Effector memory CD8-positive, alpha-beta T cell (primary cell): ENCODE measurements at regions not wholly inside any gene's neighbourhood (a gene's known extent, or its start where the extent isn't known, plus 50 kb on each side); places are given as distances from the start of the nearest gene placed in this dataset.

ENCODE experiments used
- ATAC-seq: fragments of 150-1000 bp; cut with Tn5 transposase; replicated peaks from 2 replicates; pipeline ENCODE4 v1.10.0; 2021; ENCODE audit warnings: mild to moderate bottlenecking, moderate library complexity
- DNase-seq, 3 experiments: peaks; one replicate each; pipeline ENCODE4 v3.0.0; 2021
- H3K27ac Mint-ChIP-seq, 2 donors: one replicate each; pipeline ENCODE4 v1.8.0; 2022; ENCODE audit warnings: mild to moderate bottlenecking in 2 of 2, mixed read lengths in 2 of 2, moderate library complexity in 2 of 2
- H3K27me3 Mint-ChIP-seq, 2 donors: one replicate each; pipeline ENCODE4 v1.8.0; 2022; ENCODE audit warnings: mixed read lengths in 2 of 2
- H3K36me3 Mint-ChIP-seq: one replicate; pipeline ENCODE4 v1.8.0; 2022; ENCODE audit warnings: mild to moderate bottlenecking, moderate library complexity, mixed read lengths; ENCODE audit not compliant: insufficient read depth
- H3K4me1 Mint-ChIP-seq, 2 donors: one replicate each; pipeline ENCODE4 v1.8.0; 2022; ENCODE audit warnings: low read depth in 2 of 2, mixed read lengths in 2 of 2
- H3K4me3 Mint-ChIP-seq, 2 donors: one replicate each; pipeline ENCODE4 v1.8.0; 2022; ENCODE audit warnings: mild to moderate bottlenecking in 2 of 2, mixed read lengths in 2 of 2, moderate library complexity in 2 of 2
- H3K9me3 Mint-ChIP-seq, 2 donors: one replicate each; pipeline ENCODE4 v1.8.0; 2022; ENCODE audit warnings: mixed read lengths in 2 of 2

DNA sequence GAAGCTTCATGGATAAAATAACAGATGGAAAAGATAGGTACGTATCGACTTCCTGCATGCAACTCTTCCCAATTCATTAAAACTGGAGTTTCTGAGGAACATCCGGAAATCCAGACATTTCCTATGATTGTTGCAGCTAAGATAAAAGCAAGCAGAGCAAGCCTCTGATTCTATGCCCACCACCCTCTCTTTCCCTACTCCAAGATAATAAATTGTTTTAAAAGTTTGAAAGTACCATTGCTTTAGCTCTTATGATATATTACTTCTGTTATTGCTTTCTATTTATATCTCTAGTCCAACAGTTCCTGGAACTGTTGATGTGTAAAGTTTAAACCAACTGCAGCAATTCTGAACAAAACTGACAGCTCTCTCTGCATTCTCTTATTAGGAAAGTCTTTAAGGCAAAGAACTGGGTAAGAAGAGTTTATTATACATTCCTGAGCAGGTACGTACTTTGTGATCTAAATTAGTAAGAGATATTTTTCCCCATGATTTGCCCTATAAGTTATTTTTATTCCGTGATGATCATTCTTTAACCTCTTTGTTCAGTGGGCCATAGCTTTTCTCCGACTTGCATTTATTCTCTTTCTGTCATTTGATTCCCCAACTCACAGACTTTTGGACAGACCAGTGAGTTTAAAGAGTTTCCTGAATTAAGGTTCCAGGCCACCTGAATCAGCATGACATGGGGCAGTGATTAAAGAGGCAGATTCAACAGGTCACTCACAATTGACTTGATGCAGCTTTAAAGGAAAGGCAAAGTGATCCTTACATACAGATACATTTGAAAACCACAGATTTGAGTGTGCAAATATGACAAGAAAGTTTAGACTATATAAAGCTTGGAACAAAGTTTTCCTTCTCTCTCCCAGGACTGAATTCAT, 94.2 kb upstream of the THRB start:
- no peaks in the 10 kb centered on the region for H3K27me3 Mint-ChIP-seq
- no peak overlapping the region for H3K4me3 Mint-ChIP-seq
- peaks cover 6 to 10% of the 10 kb centered on the region in 2 donors for H3K9me3 Mint-ChIP-seq
- H3K36me3 Mint-ChIP-seq = no peaks in the 10 kb centered on the region
- ATAC-seq = no peak
- no peak overlapping the region for H3K27ac Mint-ChIP-seq
- no peaks in the 10 kb centered on the region for H3K4me1 Mint-ChIP-seq
- no peak for DNase-seq

DNA sequence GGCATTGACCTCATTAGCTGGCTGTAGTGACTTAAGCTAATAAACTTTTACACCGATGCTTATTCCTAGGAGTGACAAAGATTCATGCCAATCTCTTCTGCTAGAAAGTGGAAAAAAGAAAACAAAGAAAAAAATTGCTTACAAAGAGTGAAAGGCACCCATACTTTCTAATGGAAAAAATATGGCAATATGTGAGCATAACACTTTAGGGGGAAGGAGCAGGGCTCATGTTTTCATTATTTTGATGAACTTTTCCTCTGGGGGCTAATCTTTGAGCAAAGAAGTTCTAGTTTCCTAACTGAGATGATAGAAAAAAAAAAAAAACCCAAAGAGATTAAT, 94.8 kb upstream of the THRB start:
- Mint-ChIP-seq H3K4me3 (no peak overlapping the region), H3K9me3 (peaks cover 6 to 10% of the 10 kb centered on the region in 2 donors), H3K27ac (no peak overlapping the region), H3K36me3 (no peaks in the 10 kb centered on the region), H3K27me3 (no peaks in the 10 kb centered on the region), H3K4me1 (no peaks in the 10 kb centered on the region)
- DNase-seq (no peak), ATAC-seq (no peak)

- H3K27ac Mint-ChIP-seq = no peak overlapping the region
- H3K4me3 Mint-ChIP-seq = no peak overlapping the region
- no peaks in the 10 kb centered on the region for H3K27me3 Mint-ChIP-seq
- DNase-seq (no peak), ATAC-seq (no peak)
- peaks cover 6 to 10% of the 10 kb centered on the region in 2 donors for H3K9me3 Mint-ChIP-seq
- H3K36me3 Mint-ChIP-seq = no peaks in the 10 kb centered on the region
- H3K4me1 Mint-ChIP-seq = no peaks in the 10 kb centered on the region
Measured at GRCh38 chr3:24589931-24590880, 95.6 kb upstream of the THRB start.

- ATAC-seq = no peak
- no peak for DNase-seq
- Mint-ChIP-seq H3K36me3 (no peaks in the 10 kb centered on the region), H3K4me1 (no peaks in the 10 kb centered on the region), H3K4me3 (no peak overlapping the region), H3K27ac (no peak overlapping the region), H3K27me3 (no peaks in the 10 kb centered on the region), H3K9me3 (peaks cover 6 to 10% of the 10 kb centered on the region in 2 donors)
Measured at GRCh38 chr3:24591191-24591590, 96.5 kb upstream of the THRB start.

DNA sequence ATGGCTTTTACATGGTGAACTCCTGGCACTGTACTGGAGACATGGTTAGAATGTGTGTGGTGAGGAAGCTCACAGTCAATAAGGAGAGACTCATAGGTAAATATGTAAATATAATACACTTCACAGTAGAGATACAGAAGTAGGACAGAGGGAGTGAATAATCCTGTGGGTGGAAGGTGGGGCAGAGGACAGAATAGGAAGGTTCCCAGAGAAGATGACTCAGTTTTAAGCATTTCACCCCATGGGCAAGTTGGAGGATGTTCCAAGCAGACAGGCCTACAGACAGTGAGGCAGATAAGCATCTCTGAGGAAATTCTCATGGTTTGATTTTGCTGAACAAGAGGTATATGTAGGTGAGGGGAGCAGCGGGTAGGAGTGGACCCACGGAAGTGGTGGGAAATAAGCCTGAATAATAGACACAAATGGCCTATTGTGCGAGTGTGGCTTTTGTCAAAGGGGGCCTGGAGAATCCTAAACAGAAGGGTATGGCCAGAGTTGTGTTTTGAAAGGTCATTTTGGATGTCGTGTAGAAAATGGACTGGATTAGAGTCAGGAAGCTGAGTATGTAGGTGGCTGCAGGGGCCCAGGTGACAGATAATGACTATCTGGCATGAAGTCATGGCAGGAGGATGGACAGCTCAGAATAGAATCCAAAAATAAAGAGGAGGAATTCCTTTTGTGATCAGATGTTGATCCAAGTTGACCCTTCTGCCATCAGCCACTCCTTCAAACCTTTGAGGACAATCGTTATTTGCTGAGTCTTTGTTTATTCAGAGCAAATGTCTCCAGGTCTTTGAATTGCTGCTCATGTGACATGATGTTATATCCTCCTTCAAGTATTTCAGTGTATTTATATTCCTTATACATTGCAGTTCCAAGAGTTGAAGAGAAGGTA, 97.3 kb upstream of the THRB start:
- no peaks in the 10 kb centered on the region for H3K27me3 Mint-ChIP-seq
- peaks cover 6 to 10% of the 10 kb centered on the region in 2 donors for H3K9me3 Mint-ChIP-seq
- H3K36me3 Mint-ChIP-seq = no peaks in the 10 kb centered on the region
- no peak overlapping the region for H3K4me3 Mint-ChIP-seq
- no peaks in the 10 kb centered on the region for H3K4me1 Mint-ChIP-seq
- ATAC-seq (no peak), DNase-seq (no peak)
- H3K27ac Mint-ChIP-seq = no peak overlapping the region

DNA sequence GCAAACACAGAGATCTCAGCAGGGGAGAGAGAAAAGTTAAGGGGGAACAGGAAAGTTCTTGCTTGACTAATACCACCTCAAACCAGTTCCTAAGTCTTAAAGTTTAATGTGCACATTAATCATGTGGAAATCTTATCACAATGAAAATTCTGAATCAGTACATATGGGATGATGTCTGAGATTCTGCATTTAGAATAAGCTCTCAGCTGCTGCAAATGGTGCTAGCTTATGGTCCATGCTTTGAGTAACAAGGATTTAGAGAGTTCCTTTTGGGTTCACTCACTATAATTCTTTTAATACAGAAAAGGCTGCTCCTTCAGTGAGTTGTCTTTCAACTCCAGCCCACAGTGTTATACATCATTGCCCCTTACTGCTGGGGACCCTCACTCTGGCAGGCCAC, 99.5 kb upstream of the THRB start:
- peaks cover 7 to 10% of the 10 kb centered on the region in 2 donors for H3K9me3 Mint-ChIP-seq
- no peak for ATAC-seq
- H3K27ac Mint-ChIP-seq = no peak overlapping the region
- H3K4me3 Mint-ChIP-seq = no peak overlapping the region
- no peaks in the 10 kb centered on the region for H3K27me3 Mint-ChIP-seq
- H3K36me3 Mint-ChIP-seq = no peaks in the 10 kb centered on the region
- no peak for DNase-seq
- no peaks in the 10 kb centered on the region for H3K4me1 Mint-ChIP-seq

- no peaks in the 10 kb centered on the region for H3K36me3 Mint-ChIP-seq
- H3K4me1 Mint-ChIP-seq = no peaks in the 10 kb centered on the region
- no peak for DNase-seq
- ATAC-seq = no peak
- no peaks in the 10 kb centered on the region for H3K27me3 Mint-ChIP-seq
- H3K27ac Mint-ChIP-seq = no peak overlapping the region
- no peak overlapping the region for H3K4me3 Mint-ChIP-seq
- H3K9me3 Mint-ChIP-seq = peaks cover 7 to 10% of the 10 kb centered on the region in 2 donors
Measured at GRCh38 chr3:24595796-24596195, 101.1 kb upstream of the THRB start.

GRCh38 chr3:24596626-24597025, 102.0 kb upstream of the THRB start:
- Mint-ChIP-seq H3K27ac (no peak overlapping the region), H3K4me3 (no peak overlapping the region), H3K36me3 (no peaks in the 10 kb centered on the region), H3K4me1 (no peaks in the 10 kb centered on the region), H3K27me3 (no peaks in the 10 kb centered on the region), H3K9me3 (peaks cover 5 to 6% of the 10 kb centered on the region in 2 donors)
- ATAC-seq (no peak), DNase-seq (no peak)

DNA sequence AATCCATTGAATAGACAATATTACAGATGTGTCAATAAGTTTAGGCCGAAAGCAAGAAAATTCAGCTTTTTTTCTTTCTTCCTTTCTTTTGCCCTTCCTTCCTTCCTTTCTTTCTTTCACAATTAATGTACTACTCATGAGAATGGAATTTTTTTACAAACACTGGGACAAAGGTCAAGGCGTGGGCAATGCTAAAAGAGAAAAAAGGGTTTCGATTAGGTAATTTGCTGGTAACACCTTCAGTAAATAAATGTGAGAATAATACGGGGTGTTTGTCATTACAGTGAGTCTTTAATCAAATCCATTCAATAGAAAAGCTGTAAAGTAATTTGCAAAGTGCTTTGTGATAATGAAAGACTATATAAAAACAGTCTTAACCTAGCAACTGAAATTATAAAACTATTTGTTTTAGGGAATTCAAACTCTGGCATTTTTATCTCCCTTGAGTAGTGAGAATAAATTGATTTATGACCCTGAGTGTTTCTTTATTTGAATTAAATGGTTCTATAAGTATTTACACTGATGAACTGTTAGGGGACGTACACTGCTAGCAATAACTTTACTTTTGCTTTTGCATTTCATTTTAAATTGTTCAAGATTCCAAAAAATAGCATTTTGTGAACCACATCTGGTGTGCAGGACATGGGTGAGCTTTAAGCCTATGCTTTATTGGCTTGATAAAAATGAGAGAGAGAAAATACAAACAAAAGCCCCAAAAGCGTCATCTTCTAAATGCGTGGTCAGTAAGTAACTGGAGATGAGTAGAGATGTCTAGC, 104.2 kb upstream of the THRB start:
- H3K27me3 Mint-ChIP-seq = no peaks in the 10 kb centered on the region
- no peak overlapping the region for H3K27ac Mint-ChIP-seq
- no peak overlapping the region for H3K4me3 Mint-ChIP-seq
- H3K36me3 Mint-ChIP-seq = no peaks in the 10 kb centered on the region
- H3K4me1 Mint-ChIP-seq = no peaks in the 10 kb centered on the region
- H3K9me3 Mint-ChIP-seq = peaks cover 0 to 2% of the 10 kb centered on the region in 2 donors
- DNase-seq (no peak), ATAC-seq (no peak)

DNA sequence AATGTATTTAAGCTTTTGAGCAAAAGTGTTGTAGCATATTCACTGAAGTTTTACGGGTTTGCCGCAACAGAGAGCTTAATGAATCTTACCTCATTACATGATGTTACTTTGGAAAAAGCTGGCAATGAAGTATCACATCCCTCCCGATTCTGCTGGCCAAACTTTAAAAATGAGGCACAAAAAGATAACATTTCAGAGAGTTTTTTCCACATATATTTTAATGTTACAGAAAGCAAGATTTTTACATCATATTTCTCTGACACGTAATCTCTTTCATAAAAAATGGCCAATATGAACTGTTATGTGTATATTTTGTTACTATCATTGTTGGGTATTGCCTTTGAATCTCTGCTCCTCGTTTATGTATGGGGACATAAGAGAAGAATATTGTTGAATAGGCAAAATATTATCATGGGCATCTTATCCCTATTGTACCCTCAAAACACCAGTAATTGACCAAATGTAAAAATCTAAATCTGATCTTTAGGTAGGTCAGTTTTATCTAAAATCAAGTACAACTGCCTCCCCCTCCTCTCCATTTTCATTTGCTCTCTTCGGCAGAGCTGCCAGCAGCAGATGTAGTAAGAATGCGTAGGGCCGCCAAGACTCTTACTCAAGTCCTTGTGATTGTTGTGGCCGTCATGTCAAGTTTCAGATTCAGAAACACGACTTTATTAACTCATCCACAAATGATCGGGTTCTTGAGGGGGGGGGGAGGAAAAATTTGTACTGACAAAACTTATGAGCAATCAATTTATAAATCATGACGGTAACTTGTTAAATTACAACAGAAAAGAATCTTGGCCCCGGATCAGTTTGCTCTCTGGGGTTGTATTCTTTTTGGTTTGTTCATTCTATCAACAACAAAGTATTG, 106.7 kb upstream of the THRB start:
- ATAC-seq (no peak), DNase-seq (no peak)
- Mint-ChIP-seq H3K4me3 (no peak overlapping the region), H3K27me3 (no peaks in the 10 kb centered on the region), H3K4me1 (no peaks in the 10 kb centered on the region), H3K27ac (no peak overlapping the region), H3K9me3 (peaks cover 7 to 8% of the 10 kb centered on the region in 2 donors), H3K36me3 (no peaks in the 10 kb centered on the region)

DNA sequence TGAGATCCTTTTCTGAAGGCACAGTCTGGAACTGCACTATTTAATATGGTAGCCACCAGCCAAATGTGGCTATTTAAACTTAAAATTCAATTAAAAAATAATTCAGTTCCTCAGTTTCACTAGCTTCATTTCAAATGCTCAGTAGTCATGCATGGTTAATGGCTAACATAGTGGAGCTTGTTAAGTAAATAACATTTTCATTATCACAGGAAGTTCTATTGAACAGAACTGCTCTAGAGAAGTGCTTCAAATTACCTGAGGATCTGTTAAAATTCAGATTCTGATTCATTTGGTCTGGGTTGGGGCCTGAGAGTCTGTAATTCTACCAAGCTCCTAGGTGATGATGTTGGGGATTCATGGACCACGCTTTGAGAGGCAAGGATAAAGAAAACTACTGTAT, 109.6 kb upstream of the THRB start:
- H3K36me3 Mint-ChIP-seq = no peaks in the 10 kb centered on the region
- peaks cover 6 to 8% of the 10 kb centered on the region in 2 donors for H3K9me3 Mint-ChIP-seq
- no peaks in the 10 kb centered on the region for H3K4me1 Mint-ChIP-seq
- ATAC-seq = no peak
- no peaks in the 10 kb centered on the region for H3K27me3 Mint-ChIP-seq
- DNase-seq = no peak
- no peak overlapping the region for H3K27ac Mint-ChIP-seq
- H3K4me3 Mint-ChIP-seq = no peak overlapping the region

DNA sequence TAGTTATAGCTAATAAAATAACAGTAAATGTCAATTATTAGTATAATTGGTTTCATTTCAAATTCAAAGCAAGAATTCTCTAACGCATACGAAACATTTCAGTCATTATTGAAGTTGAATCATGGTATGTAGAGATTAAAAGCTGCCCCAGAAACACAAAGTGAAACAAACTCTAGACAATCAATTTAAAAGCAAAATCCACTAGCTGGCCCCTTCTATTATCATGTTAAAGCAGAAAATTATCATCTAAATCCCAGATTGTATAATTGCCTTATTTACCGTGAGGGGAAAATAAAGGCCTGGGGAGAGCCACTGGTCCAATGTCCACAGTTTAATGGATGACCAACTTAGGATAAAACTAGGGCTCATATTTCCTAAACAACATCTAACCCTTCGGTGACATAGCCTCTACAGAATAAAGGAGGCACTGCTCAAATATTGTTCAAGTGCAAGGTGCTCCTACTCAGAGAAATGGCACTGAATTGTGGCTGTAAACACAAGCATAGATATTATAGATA, 110.9 kb upstream of the THRB start:
- Mint-ChIP-seq H3K4me3 (no peak overlapping the region), H3K27me3 (no peaks in the 10 kb centered on the region)
- ATAC-seq = no peak

More for the DNA sequence above, 110.9 kb upstream of the THRB start:
- Mint-ChIP-seq H3K27ac (no peak overlapping the region), H3K36me3 (no peaks in the 10 kb centered on the region), H3K4me1 (no peaks in the 10 kb centered on the region), H3K9me3 (peaks cover 6 to 8% of the 10 kb centered on the region in 2 donors)
- no peak for DNase-seq
